OCI-LY3 (cell line): ENCODE measurements at regions not wholly inside any gene's neighbourhood (a gene's known extent, or its start where the extent isn't known, plus 50 kb on each side); places are given as distances from the start of the nearest gene placed in this dataset.

Experiments
- CTCF ChIP-seq: fragments of 200-600, 300-600 bp; sonication (generic); IDR thresholded peaks from 2 replicates; pipeline ENCODE4 v1.5.1; 2014; ENCODE audit warnings: antibody characterized with exemption, low read length, low read depth
- EZH2phosphoT487 ChIP-seq: fragments of 200-600 bp; shearing (Covaris generic); IDR thresholded peaks from 2 replicates; pipeline ENCODE4 v1.6.1; 2018; ENCODE audit warnings: antibody characterized with exemption, mixed run types, low read depth

GRCh38 chr7:28276298-28276697, 95.7 kb upstream of the JAZF1 start:
- TF ChIP-seq CTCF (no peak), EZH2phosphoT487 (no peak)
